LNCAP (cell line): ENCODE measurements at regions not wholly inside any gene's neighbourhood (a gene's known extent, or its start where the extent isn't known, plus 50 kb on each side); places are given as distances from the start of the nearest gene placed in this dataset.

Experiments
- TF ChIP-seq, protein P1 (sequence below): fragments of 450-650 bp; IDR thresholded peaks from 2 replicates; pipeline ENCODE4 v1.5.1; 2017; ENCODE audit warnings: mild to moderate bottlenecking

DNA sequence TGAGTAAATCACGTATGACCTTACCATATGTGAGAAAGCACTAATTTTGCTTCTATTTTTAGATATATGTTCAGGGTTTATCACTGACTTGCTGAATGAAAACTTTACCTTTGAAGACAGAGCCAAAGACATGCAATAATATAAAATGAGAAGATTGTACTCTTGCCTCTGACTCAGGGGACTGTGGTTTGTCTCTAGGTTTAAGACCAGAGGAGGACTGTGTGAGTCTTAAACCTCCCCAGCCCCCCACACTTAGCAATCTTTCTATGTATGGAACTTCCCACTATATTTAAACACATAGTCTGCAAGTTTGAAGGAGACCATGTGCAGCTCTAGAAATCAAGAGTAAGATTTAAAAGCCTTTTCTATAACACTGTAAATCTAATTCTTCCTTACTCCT, 368.7 kb upstream of the FAM241A start:
- TF ChIP-seq, protein P1, sequence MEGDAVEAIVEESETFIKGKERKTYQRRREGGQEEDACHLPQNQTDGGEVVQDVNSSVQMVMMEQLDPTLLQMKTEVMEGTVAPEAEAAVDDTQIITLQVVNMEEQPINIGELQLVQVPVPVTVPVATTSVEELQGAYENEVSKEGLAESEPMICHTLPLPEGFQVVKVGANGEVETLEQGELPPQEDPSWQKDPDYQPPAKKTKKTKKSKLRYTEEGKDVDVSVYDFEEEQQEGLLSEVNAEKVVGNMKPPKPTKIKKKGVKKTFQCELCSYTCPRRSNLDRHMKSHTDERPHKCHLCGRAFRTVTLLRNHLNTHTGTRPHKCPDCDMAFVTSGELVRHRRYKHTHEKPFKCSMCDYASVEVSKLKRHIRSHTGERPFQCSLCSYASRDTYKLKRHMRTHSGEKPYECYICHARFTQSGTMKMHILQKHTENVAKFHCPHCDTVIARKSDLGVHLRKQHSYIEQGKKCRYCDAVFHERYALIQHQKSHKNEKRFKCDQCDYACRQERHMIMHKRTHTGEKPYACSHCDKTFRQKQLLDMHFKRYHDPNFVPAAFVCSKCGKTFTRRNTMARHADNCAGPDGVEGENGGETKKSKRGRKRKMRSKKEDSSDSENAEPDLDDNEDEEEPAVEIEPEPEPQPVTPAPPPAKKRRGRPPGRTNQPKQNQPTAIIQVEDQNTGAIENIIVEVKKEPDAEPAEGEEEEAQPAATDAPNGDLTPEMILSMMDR: no peak

DNA sequence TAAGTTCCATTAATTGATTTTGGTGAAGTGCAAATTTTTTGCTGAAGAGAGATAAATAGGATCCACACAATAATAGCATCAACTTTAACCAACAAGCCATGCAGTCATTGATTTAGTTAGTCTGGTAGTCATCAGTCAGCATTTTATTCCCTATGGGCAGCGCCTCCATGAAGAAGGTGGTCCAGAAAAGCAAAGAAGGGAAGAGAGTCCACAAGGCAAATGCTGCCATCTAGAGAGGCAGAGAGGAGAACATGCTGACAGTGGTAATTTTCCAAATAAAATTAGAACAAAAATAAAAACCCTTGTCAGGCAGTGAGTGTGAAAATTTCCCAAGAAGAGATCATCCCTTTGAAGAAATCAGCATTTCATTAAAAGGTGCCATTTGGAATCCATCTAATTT, 366.7 kb upstream of the FAM241A start:
- TF ChIP-seq, protein P1: no peak

DNA sequence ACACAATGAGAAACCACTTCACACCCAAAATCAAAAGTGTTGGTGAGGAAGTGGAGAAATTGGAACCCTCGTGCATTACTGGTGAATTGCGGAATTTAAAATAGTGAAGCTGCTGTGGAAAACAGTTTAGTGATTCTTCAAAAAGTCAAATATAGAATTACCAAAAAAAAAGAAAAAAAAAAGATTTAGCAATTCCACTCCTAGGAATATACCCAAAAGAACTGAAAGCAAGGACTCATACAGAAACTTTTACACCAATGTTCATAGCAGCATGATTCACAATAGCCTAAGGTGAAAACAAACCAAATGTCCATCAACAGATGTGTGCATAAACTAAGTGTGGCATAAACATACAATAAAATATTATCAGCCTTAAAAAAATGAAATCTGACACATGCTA, 364.3 kb upstream of the FAM241A start:
- TF ChIP-seq, protein P1: no peak

DNA sequence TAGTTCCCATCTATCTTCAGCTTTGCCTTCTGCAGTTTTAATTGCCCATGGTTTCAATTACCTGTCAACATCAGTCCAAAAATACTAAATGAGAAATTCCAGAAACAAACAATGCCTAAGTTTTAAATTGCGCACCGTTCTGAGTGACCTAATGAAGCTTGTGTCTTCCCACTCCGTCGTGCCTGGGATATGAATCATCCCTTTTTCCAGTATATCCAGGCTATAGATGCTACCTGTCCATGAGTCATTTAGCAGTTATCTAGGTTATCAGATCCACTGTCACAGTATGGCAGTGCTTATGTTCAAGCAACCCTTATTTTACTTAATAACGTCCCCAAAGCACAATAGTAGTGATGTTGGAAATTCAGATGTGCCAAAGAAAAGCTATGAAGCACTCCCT, 363.6 kb upstream of the FAM241A start:
- TF ChIP-seq, protein P1: no peak

DNA sequence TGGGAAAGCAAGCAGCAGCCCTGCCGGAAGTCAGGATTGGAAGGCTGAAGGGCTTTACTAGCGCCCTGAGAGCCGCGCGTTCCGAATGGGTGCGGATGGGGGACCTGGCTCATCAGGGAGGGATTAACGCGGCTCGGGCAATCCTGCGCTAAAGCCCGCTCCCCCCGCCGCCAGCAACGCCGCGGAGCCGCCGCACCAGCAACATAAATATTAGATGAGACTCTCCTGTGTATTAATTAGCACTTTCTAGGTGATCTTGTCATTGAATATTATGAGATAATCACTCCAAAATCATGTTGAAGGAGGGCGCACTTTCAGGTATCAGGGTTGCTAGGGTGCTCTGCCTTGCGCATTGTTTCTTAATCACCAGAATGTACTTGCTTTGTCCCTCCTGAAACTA, 357.2 kb upstream of the FAM241A start:
- TF ChIP-seq, protein P1: no peak

DNA sequence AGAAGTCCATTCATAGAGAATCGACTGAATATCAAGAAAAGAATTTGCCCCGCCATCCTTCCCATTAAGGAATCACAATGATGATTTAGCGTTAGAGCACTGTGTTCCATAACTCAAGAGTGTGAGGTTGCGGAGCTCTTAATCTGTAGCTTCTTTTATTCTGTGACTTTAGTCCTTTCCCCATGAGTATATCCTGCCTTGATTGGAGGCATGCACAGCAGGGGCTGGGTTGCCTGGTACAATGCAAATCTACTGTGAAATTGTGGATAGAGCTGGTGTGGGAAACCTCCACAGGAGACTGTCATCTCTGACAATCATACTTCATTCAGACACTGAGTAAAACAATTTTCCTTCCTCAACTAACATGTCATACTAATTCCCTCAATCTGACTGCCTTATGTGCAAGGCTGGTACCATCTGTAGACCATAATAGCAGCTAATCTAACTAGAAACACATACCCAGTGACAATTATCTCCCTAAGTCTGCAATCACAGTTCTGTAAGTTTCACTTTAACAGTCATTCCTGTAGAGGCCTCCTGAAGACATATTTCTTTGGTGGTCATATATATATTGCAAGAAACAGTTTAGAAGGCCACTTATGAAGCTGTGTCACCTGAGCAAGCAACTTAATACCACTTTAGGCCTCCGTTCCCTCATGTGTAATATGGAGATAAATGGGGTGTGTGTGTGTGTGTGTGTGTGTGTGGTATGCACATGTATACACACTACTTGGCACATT, 355.2 kb upstream of the FAM241A start:
- TF ChIP-seq, protein P1: no peak

DNA sequence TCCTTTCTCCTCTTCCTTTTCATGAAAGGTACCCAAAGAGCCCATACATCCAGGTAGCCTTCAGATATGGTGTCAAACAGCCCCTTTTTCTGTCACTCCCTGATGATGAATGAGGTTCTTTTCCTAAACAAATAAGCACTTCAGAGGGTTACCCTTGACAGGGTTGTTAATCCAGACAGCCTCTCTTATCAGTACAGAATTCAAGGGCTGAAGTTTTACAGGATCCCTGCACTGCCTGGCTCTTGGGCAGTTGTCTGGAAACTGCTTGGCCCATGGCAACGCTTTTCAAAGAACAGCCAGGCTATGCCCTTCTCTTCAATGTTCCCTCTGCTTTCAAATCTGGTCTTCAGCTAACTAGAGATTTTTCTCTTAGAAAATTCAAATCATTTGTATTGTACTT, 352.6 kb upstream of the FAM241A start:
- TF ChIP-seq, protein P1: no peak
